Endothelial cell of umbilical vein (primary cell): ENCODE measurements at regions not wholly inside any gene's neighbourhood (a gene's known extent, or its start where the extent isn't known, plus 50 kb on each side); places are given as distances from the start of the nearest gene placed in this dataset.

Source experiments
- EZH2 ChIP-seq: IDR thresholded peaks from 2 replicates; pipeline ENCODE4 v1.6.1; 2012; ENCODE audit warnings: borderline replicate concordance, low read depth, mild to moderate bottlenecking, moderate library complexity, low read length, inconsistent platforms; ENCODE audit not compliant: severe bottlenecking
- GATA2 ChIP-seq: IDR thresholded peaks from 2 replicates; pipeline ENCODE4 v1.7.0; 2011; ENCODE audit warnings: low read depth, mild to moderate bottlenecking, moderate library complexity, mixed read lengths, low read length; ENCODE audit not compliant: insufficient read length, insufficient read depth
- JUN ChIP-seq: IDR thresholded peaks from 2 replicates; pipeline ENCODE4 v1.6.1; 2011; ENCODE audit warnings: borderline replicate concordance, low read depth; ENCODE audit not compliant: insufficient read length, insufficient read depth
- POLR2A ChIP-seq: IDR thresholded peaks from 2 replicates; pipeline ENCODE4 v1.6.1; 2012; ENCODE audit warnings: low read depth, mild to moderate bottlenecking, control low read depth, low read length
- POLR2AphosphoS5 ChIP-seq: IDR thresholded peaks from 2 replicates; pipeline ENCODE4 v1.6.1; 2012; ENCODE audit warnings: low read depth, mild to moderate bottlenecking, control low read depth, low read length, moderate library complexity; ENCODE audit not compliant: insufficient read depth
- TF ChIP-seq, protein P1 (sequence below), 2 donors: IDR thresholded peaks; 1 replicate in 1 of 2; 2 replicates in 1 of 2; pipeline ENCODE4 v1.5.1; 2011; ENCODE audit warnings: low read length in 2 of 2, mild to moderate bottlenecking in 2 of 2, moderate library complexity in 2 of 2, control low read depth in 1 of 2, inconsistent platforms in 1 of 2, low read depth in 1 of 2; ENCODE audit not compliant: insufficient read depth in 1 of 2; ENCODE audit errors: extremely low read depth in 1 of 2
- TF ChIP-seq, protein P2 (sequence below): IDR thresholded peaks from 2 replicates; pipeline ENCODE4 v1.6.1; 2011; ENCODE audit not compliant: insufficient read depth, insufficient read length

DNA sequence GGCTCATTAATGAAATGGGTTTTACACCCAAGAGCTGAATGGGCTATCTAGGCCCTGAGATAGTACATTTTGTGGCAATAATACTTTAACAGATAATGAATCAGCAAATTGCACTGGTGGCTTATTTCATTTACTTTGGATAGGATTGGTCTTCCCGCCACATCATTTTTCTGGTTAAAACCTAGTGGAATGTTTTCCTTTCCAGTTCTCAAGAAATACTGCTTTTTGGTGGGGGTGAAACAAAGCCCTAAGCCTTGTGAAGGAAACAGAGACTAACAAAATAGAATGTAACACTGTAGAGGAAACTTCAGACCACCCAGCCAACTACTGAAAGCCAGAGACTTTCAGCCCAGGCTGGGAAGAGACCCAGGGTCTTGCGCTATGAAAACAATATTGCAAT lies 172.2 kb downstream of the HHIPL2 start:
- TF ChIP-seq POLR2A, result no peak
- TF ChIP-seq, protein P1, sequence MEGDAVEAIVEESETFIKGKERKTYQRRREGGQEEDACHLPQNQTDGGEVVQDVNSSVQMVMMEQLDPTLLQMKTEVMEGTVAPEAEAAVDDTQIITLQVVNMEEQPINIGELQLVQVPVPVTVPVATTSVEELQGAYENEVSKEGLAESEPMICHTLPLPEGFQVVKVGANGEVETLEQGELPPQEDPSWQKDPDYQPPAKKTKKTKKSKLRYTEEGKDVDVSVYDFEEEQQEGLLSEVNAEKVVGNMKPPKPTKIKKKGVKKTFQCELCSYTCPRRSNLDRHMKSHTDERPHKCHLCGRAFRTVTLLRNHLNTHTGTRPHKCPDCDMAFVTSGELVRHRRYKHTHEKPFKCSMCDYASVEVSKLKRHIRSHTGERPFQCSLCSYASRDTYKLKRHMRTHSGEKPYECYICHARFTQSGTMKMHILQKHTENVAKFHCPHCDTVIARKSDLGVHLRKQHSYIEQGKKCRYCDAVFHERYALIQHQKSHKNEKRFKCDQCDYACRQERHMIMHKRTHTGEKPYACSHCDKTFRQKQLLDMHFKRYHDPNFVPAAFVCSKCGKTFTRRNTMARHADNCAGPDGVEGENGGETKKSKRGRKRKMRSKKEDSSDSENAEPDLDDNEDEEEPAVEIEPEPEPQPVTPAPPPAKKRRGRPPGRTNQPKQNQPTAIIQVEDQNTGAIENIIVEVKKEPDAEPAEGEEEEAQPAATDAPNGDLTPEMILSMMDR (IDR thresholded peaks at IDR 0.05; ENCODE audit: extremely low read depth in 1 of 2, insufficient read depth in 1 of 2, low read depth in 1 of 2, low read length in 2 of 2), result no peak
- TF ChIP-seq EZH2, result no peak
- TF ChIP-seq GATA2, result no peak
- TF ChIP-seq POLR2AphosphoS5, result no peak
- TF ChIP-seq, protein P2, sequence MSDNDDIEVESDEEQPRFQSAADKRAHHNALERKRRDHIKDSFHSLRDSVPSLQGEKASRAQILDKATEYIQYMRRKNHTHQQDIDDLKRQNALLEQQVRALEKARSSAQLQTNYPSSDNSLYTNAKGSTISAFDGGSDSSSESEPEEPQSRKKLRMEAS, result no peak
- TF ChIP-seq JUN, result no peak
